ENCODE measurements at regions not wholly inside any gene's neighbourhood (a gene's known extent, or its start where the extent isn't known, plus 50 kb on each side); places are given as distances from the start of the nearest gene placed in this dataset.

DNA sequence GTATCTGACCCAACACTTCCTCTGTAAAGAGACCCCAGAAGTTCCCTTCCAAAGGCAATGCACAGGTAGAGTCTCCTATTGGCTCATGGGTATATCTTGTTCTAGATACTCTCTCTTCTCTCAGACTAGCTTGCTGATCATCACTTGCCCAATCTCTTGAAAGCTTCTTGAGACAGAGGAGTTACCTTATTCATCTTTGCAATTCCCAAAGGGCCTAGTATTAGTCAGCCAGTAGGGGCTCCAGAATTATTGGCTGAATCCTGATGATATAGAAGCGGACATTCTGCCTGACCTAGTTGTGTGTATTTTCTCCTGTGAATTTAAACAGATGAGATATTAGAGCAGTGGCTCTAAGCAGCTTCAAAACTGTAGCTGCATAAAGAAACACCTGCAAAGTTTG is 304.0 kb upstream of the KLF4 start:
- TF ChIP-seq CTCF (IDR thresholded peaks at IDR 0.05) (no peak), ZFX (IDR thresholded peaks at IDR 0.05; ENCODE audit: borderline replicate concordance) (no peak)

Measured in 22Rv1 (cell line).